ENCODE measurements at regions not wholly inside any gene's neighbourhood (a gene's known extent, or its start where the extent isn't known, plus 50 kb on each side); places are given as distances from the start of the nearest gene placed in this dataset.
A peak's percentile ranks its signal among the peaks of the same experiment; 100 is the strongest.

- Histone ChIP-seq H3K4me3 (ENCODE audit: low read depth, low read length) (no peak overlapping the region), H3K27me3 (ENCODE audit: control insufficient read depth, insufficient read depth, low read length) (no peaks in the 10 kb centered on the region), H3K36me3 (ENCODE audit: control insufficient read depth, insufficient read depth, low read length) (no peaks in the 10 kb centered on the region)
- TF ChIP-seq CTCF (IDR thresholded peaks at IDR 0.05; ENCODE audit: insufficient read depth, low read length, poor library complexity, severe bottlenecking) = no peak
- DNase-seq (ENCODE audit: low read depth) = no peak
These were observed 723.2 kb downstream of the TLE4 start for GRCh38 chr9:80294955-80295354.

GRCh38 chr9:80294318-80294717 is 722.6 kb downstream of the TLE4 start:
- Histone ChIP-seq H3K4me3 (ENCODE audit: low read depth, low read length) (no peak overlapping the region), H3K36me3 (ENCODE audit: control insufficient read depth, insufficient read depth, low read length) (no peaks in the 10 kb centered on the region), H3K27me3 (ENCODE audit: control insufficient read depth, insufficient read depth, low read length) (no peaks in the 10 kb centered on the region)
- DNase-seq (ENCODE audit: low read depth) = no peak
- TF ChIP-seq CTCF (IDR thresholded peaks at IDR 0.05; ENCODE audit: insufficient read depth, low read length, poor library complexity, severe bottlenecking) = no peak

- TF ChIP-seq CTCF (IDR thresholded peaks at IDR 0.05; ENCODE audit: insufficient read depth, low read length, poor library complexity, severe bottlenecking) = no peak
- no peaks in the 10 kb centered on the region for H3K36me3 ChIP-seq (ENCODE audit: control insufficient read depth, insufficient read depth, low read length)
- no peak overlapping the region for H3K4me3 ChIP-seq (ENCODE audit: low read depth, low read length)
- no peaks in the 10 kb centered on the region for H3K27me3 ChIP-seq (ENCODE audit: control insufficient read depth, insufficient read depth, low read length)
- DNase-seq (ENCODE audit: low read depth) = no peak
These were observed 720.5 kb downstream of the TLE4 start for GRCh38 chr9:80292231-80292630.

GRCh38 chr9:80285326-80285725 is 713.6 kb downstream of the TLE4 start:
- Histone ChIP-seq H3K27me3 (ENCODE audit: control insufficient read depth, insufficient read depth, low read length) (no peaks in the 10 kb centered on the region), H3K4me3 (ENCODE audit: low read depth, low read length) (no peak overlapping the region), H3K36me3 (ENCODE audit: control insufficient read depth, insufficient read depth, low read length) (no peaks in the 10 kb centered on the region)
- no peak for DNase-seq (ENCODE audit: low read depth)
- TF ChIP-seq CTCF (IDR thresholded peaks at IDR 0.05; ENCODE audit: insufficient read depth, low read length, poor library complexity, severe bottlenecking) = peak; percentile 23

GRCh38 chr9:80282766-80283165 is 711.0 kb downstream of the TLE4 start:
- Histone ChIP-seq H3K36me3 (ENCODE audit: control insufficient read depth, insufficient read depth, low read length) (no peaks in the 10 kb centered on the region), H3K4me3 (ENCODE audit: low read depth, low read length) (no peak overlapping the region), H3K27me3 (ENCODE audit: control insufficient read depth, insufficient read depth, low read length) (no peaks in the 10 kb centered on the region)
- no peak for TF ChIP-seq CTCF (IDR thresholded peaks at IDR 0.05; ENCODE audit: insufficient read depth, low read length, poor library complexity, severe bottlenecking)
- no peak for DNase-seq (ENCODE audit: low read depth)

GRCh38 chr9:80259079-80259478 is 687.3 kb downstream of the TLE4 start:
- Histone ChIP-seq H3K4me3 (ENCODE audit: low read depth, low read length) (no peak overlapping the region), H3K36me3 (ENCODE audit: control insufficient read depth, insufficient read depth, low read length) (no peaks in the 10 kb centered on the region), H3K27me3 (ENCODE audit: control insufficient read depth, insufficient read depth, low read length) (no peaks in the 10 kb centered on the region)
- DNase-seq (ENCODE audit: low read depth) = no peak
- TF ChIP-seq CTCF (IDR thresholded peaks at IDR 0.05; ENCODE audit: insufficient read depth, low read length, poor library complexity, severe bottlenecking) = no peak

All from kidney epithelial cell (primary cell).